A673 (cell line): ENCODE measurements at regions not wholly inside any gene's neighbourhood (a gene's known extent, or its start where the extent isn't known, plus 50 kb on each side); places are given as distances from the start of the nearest gene placed in this dataset.
A peak's percentile ranks its signal among the peaks of the same experiment; 100 is the strongest.

Source experiments
- BruUV-seq: library from RNA; stranded (reverse); fragments of 400-500 nt; replicated peaks from 2 replicates; lab custom pipeline; 2021; lab: Mats Ljungman, UMichigan
- CTCF ChIA-PET: fragments of 300-600 bp; sonication (Branson Sonifier 250); formaldehyde crosslinking; loops from one replicate; lab custom pipeline; 2022; ENCODE audit warnings: antibody characterized with exemption; lab: Charles Lee
- POLR2A ChIA-PET: fragments of 300-600 bp; sonication (Branson Sonifier 250); formaldehyde crosslinking; loops from one replicate; lab custom pipeline; 2022; ENCODE audit warnings: antibody characterized with exemption; ENCODE audit not compliant: low non-redundant PET; lab: Charles Lee
- DNase-seq: peaks from one replicate; pipeline ENCODE4 v3.0.0-alpha.2; 2015; ENCODE audit warnings: low spot score
- H3K27ac ChIP-seq: fragments of 200-600 bp; sonication (generic); 2 replicates; pipeline ENCODE4 v1.5.1; 2016; ENCODE audit warnings: mixed run types, low read depth, mild to moderate bottlenecking, mixed read lengths, antibody characterized with exemption, low read length; ENCODE audit not compliant: poor library complexity, severe bottlenecking
- H3K27me3 ChIP-seq: fragments of 200-600 bp; sonication (generic); replicated peaks from 2 replicates; pipeline ENCODE4 v1.6.1; 2017; ENCODE audit warnings: mixed run types, low read depth, mild to moderate bottlenecking, mixed read lengths, antibody characterized with exemption, low read length; ENCODE audit not compliant: insufficient read depth, poor library complexity
- H3K36me3 ChIP-seq: fragments of 200-600 bp; sonication (generic); 2 replicates; pipeline ENCODE4 v1.6.1; 2016; ENCODE audit warnings: mixed run types, mild to moderate bottlenecking, mixed read lengths, antibody characterized with exemption, low read length; ENCODE audit not compliant: insufficient read depth, poor library complexity, severe bottlenecking
- H3K4me1 ChIP-seq: fragments of 200-600 bp; sonication (generic); 2 replicates; pipeline ENCODE4 v1.6.1; 2017; ENCODE audit warnings: mixed run types, mild to moderate bottlenecking, mixed read lengths, antibody characterized with exemption, low read length; ENCODE audit not compliant: insufficient read depth, poor library complexity, severe bottlenecking
- H3K4me3 ChIP-seq: fragments of 200-600 bp; sonication (generic); 2 replicates; pipeline ENCODE4 v1.5.1; 2016; ENCODE audit warnings: low read depth, mixed run types, mild to moderate bottlenecking, mixed read lengths, low read length; ENCODE audit not compliant: poor library complexity, severe bottlenecking
- H3K9me3 ChIP-seq: fragments of 200-600 bp; sonication (generic); 2 replicates; pipeline ENCODE4 v1.6.1; 2016; ENCODE audit warnings: mixed run types, low read depth, mild to moderate bottlenecking, mixed read lengths, antibody characterized with exemption, low read length; ENCODE audit not compliant: poor library complexity, severe bottlenecking
- EZH2 ChIP-seq: fragments of 200-600 bp; sonication (generic); IDR thresholded peaks from 2 replicates; pipeline ENCODE4 v1.6.1; 2017; ENCODE audit warnings: borderline replicate concordance, low read depth, mild to moderate bottlenecking, mixed read lengths, antibody characterized with exemption, low read length; ENCODE audit not compliant: poor library complexity, severe bottlenecking
- intact Hi-C: fragments of 100-400 bp; cut with micrococcal nuclease; formaldehyde crosslinking; loops from one replicate; pipeline ENCODE4 v1.10.0; 2022; ENCODE audit not compliant: unreplicated experiment
- TF ChIP-seq, protein P1 (sequence below): fragments of 300-800, 200-600 bp; sonication (generic); conservative IDR thresholded peaks from 2 replicates; pipeline ENCODE4 v1.5.1; 2017; ENCODE audit warnings: low read depth, mild to moderate bottlenecking, antibody characterized with exemption, low read length, moderate library complexity, mixed read lengths

DNA sequence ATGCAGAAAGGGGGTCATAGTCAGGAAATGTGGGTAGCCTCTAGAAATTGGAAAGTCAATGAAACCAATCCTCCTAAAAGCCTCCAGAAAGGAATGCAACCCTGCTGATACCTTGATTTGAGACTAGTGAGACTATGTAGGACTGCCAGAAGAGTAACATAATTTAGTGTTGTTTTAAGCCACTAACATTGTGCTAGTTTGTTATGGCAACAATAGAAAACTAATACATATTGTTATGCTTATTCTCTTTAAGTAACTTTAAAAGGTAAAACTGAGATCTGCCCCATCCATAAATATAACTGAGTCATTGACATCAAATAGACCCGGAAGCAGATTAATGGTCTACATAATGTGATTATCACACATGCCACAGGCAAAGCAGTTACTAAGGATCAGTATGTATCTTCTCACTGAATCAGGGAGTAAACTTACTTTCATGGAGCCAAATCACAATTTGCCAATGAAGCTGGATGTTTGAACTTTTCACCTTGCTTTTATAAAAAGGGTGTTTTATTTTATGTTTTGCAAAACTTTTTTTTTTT, 146.4 kb upstream of the TMEM106B start:
- CTCF ChIA-PET = no interaction called here
- H3K36me3 ChIP-seq = no peaks in the 10 kb centered on the region
- no TSS peak for BruUV-seq
- H3K27me3 ChIP-seq = no peaks in the 10 kb centered on the region
- TF ChIP-seq, protein P1, sequence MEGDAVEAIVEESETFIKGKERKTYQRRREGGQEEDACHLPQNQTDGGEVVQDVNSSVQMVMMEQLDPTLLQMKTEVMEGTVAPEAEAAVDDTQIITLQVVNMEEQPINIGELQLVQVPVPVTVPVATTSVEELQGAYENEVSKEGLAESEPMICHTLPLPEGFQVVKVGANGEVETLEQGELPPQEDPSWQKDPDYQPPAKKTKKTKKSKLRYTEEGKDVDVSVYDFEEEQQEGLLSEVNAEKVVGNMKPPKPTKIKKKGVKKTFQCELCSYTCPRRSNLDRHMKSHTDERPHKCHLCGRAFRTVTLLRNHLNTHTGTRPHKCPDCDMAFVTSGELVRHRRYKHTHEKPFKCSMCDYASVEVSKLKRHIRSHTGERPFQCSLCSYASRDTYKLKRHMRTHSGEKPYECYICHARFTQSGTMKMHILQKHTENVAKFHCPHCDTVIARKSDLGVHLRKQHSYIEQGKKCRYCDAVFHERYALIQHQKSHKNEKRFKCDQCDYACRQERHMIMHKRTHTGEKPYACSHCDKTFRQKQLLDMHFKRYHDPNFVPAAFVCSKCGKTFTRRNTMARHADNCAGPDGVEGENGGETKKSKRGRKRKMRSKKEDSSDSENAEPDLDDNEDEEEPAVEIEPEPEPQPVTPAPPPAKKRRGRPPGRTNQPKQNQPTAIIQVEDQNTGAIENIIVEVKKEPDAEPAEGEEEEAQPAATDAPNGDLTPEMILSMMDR = no peak
- TF ChIP-seq EZH2 = no peak
- POLR2A ChIA-PET = no interaction called here
- no peaks in the 10 kb centered on the region for H3K9me3 ChIP-seq
- DNase-seq = peak; percentile 85
- peaks cover 15% of the 10 kb centered on the region for H3K4me1 ChIP-seq
- no peak overlapping the region for H3K4me3 ChIP-seq
- peak overlapping the region; percentile 20 for H3K27ac ChIP-seq
- intact Hi-C loops = loop anchor here (2.0 to 10.0 kb wide), 4 partner anchors 230 to 637 kb away; no protein-coding TSS in a partner anchor

DNA sequence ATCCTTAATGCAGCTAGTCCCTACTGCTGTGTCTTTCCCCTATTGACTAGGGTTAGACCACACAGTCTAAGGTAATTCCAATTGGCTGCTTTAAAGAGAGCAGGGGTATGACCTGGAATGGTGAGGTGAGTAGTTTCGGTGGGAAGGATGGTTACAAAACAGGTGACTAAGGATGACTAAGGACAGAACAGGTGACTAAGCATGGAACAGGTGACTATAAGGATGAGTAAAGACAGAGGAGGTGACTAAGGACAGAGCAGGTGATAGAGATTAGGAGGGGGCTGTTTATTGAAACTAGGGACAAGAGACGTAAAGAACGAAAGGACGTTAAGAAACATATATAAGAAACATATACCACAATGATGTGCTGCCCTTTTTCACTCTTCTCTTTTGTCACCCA, 145.1 kb upstream of the TMEM106B start:
- ChIA-PET CTCF (no interaction called here), POLR2A (no interaction called here)
- H3K27ac ChIP-seq = no peak overlapping the region
- no peaks in the 10 kb centered on the region for H3K9me3 ChIP-seq
- no peak for DNase-seq
- H3K36me3 ChIP-seq = no peaks in the 10 kb centered on the region
- intact Hi-C loops = loop anchor here (2.0 to 10.0 kb wide), 4 partner anchors 311 to 639 kb away; no protein-coding TSS in a partner anchor
- H3K4me1 ChIP-seq = peaks cover 15% of the 10 kb centered on the region
- H3K4me3 ChIP-seq = no peak overlapping the region
- no TSS peak for BruUV-seq
- TF ChIP-seq, protein P1 = no peak
- no peaks in the 10 kb centered on the region for H3K27me3 ChIP-seq

DNA sequence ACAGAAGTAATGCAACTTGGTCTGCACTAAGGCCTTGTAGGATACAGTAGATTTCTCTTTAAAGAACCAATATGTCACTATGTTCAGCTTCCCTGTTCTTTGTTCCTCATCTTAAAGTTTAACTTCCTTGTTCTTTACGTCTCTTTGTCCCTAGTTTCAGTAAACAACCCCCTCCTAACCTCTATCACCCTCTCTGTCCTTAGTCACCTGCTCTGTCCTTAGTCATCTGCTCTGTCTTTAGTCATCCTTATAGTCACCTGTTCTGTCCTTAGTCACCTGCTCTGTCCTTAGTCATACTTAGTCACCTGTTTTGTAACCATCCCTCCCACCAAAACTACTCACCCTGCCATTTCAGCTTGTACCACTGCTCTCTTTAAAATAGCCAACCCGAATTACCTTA, 144.6 kb upstream of the TMEM106B start:
- Histone ChIP-seq H3K27me3 (no peaks in the 10 kb centered on the region), H3K9me3 (no peaks in the 10 kb centered on the region), H3K4me3 (no peak overlapping the region), H3K27ac (no peak overlapping the region), H3K4me1 (peaks cover 15% of the 10 kb centered on the region), H3K36me3 (no peaks in the 10 kb centered on the region)
- CTCF ChIA-PET = interaction anchor here (0.6 kb wide), 1 partner anchor 424 kb away, joined by 4 read pairs; no protein-coding TSS in a partner anchor
- DNase-seq = no peak
- POLR2A ChIA-PET = no interaction called here
- intact Hi-C loops = loop anchor here (2.0 to 10.0 kb wide), 4 partner anchors 312 to 639 kb away; no protein-coding TSS in a partner anchor
- TF ChIP-seq EZH2 = no peak
- TF ChIP-seq, protein P1 = no peak
- no TSS peak for BruUV-seq
